ENCODE measurements at regions not wholly inside any gene's neighbourhood (a gene's known extent, or its start where the extent isn't known, plus 50 kb on each side); places are given as distances from the start of the nearest gene placed in this dataset.

- TF ChIP-seq CTCF (IDR thresholded peaks at IDR 0.05) (no peak), ZFX (IDR thresholded peaks at IDR 0.05; ENCODE audit: borderline replicate concordance) (no peak)
These were observed 104.2 kb downstream of the WT1 start for GRCh38 chr11:32331098-32331497.

Measured in 22Rv1 (cell line).